ENCODE measurements at regions not wholly inside any gene's neighbourhood (a gene's known extent, or its start where the extent isn't known, plus 50 kb on each side); places are given as distances from the start of the nearest gene placed in this dataset.
A peak's percentile ranks its signal among the peaks of the same experiment; 100 is the strongest.

- Histone ChIP-seq H2AFZ (ENCODE audit: low read length) (0 out of 2 replicates have a peak overlapping the region, but pooled peaks have one; percentile 56), H4K20me1 (replicated peaks in 1 of 2; ENCODE audit: control insufficient read depth in 1 of 2, insufficient read depth in 2 of 2, low read length in 2 of 2) (no peaks in the 10 kb centered on the region), H2BK15ac (ENCODE audit: low read length) (no peak overlapping the region), H3K27ac (ENCODE audit: low read depth, low read length) (no peak overlapping the region), H3K4me3 (ENCODE audit: extremely low read depth in 1 of 4, insufficient read depth in 2 of 4, low read depth in 3 of 4, low read length in 4 of 4) (no peak overlapping the region), H2AK5ac (ENCODE audit: low read depth, low read length) (no peak overlapping the region), H4K8ac (ENCODE audit: extremely low read depth, insufficient read depth, low read length) (no peak overlapping the region), H4K91ac (replicated peaks; ENCODE audit: insufficient read length, low read length) (no peak overlapping the region), H2BK120ac (replicated peaks; ENCODE audit: low read depth, low read length) (no peak overlapping the region), H2BK12ac (ENCODE audit: low read depth, low read length) (0 out of 2 replicates have a peak overlapping the region, but pooled peaks have one; percentile 13), H3K18ac (ENCODE audit: extremely low read depth, low read length) (no peak overlapping the region), H3K9ac (replicated peaks in 1 of 4; ENCODE audit: extremely low read depth in 1 of 4, low read depth in 3 of 4, low read length in 3 of 4) (no peak overlapping the region), H3K23me2 (ENCODE audit: low read depth, low read length) (no peaks in the 10 kb centered on the region), H3K27me3 (replicated peaks in 1 of 4; ENCODE audit: control insufficient read depth in 3 of 4, extremely low read depth in 1 of 4, insufficient read depth in 3 of 4, low read length in 3 of 4) (no peaks in the 10 kb centered on the region), H3K79me2 (ENCODE audit: control insufficient read depth in 1 of 2, insufficient read depth in 2 of 2, low read length in 2 of 2) (no peaks in the 10 kb centered on the region), H3K14ac (ENCODE audit: insufficient read length) (no peak overlapping the region), H3K4me1 (replicated peaks in 1 of 4; ENCODE audit: control insufficient read depth in 3 of 4, insufficient read depth in 4 of 4, low read length in 3 of 4) (no peaks in the 10 kb centered on the region; a peak in 1 of 7 replicates), H3K4ac (replicated peaks; ENCODE audit: insufficient read length, low read depth, low read length) (no peak overlapping the region), H4K5ac (ENCODE audit: insufficient read length, low read depth, low read length) (no peak overlapping the region), H3K4me2 (ENCODE audit: insufficient read depth in 1 of 2, low read depth in 2 of 2, low read length in 2 of 2) (no peak overlapping the region), H3K9me3 (ENCODE audit: insufficient read depth in 2 of 2, low read depth in 1 of 2, low read length in 1 of 2) (no peaks in the 10 kb centered on the region), H3K79me1 (ENCODE audit: low read depth, low read length) (no peaks in the 10 kb centered on the region), H2BK20ac (ENCODE audit: low read length) (no peak overlapping the region), H3K36me3 (ENCODE audit: control insufficient read depth in 2 of 4, insufficient read depth in 4 of 4, low read length in 3 of 4) (no peaks in the 10 kb centered on the region), H3K23ac (ENCODE audit: insufficient read length) (no peak overlapping the region), H3K56ac (replicated peaks; ENCODE audit: insufficient read length, low read depth, low read length) (no peak overlapping the region), H2BK5ac (ENCODE audit: low read depth, low read length) (no peak overlapping the region)
- 91% methylated on average over 10 of the region's 10 CpGs; no CpG with 5 or more reads in 1 of the 2 experiments for WGBS, 2 experiments (ENCODE audit: extremely low coverage in 1 of 2, insufficient coverage in 1 of 2, insufficient read length in 1 of 2, insufficient replicate concordance in 2 of 2, low coverage in 1 of 2, low lambda C conversion rate in 2 of 2, missing lambda C conversion rate in 1 of 2)
- ChIA-PET CTCF (ENCODE audit: partially characterized antibody) (interaction anchor here (0.7 to 1.4 kb wide), 3 partner anchors 9 to 86 kb away, joined by 3 read pairs; no protein-coding TSS in a partner anchor), POLR2A (ENCODE audit: partially characterized antibody) (no interaction called here)
- no peak for TF ChIP-seq EGR1 (IDR thresholded peaks at IDR 0.05; ENCODE audit: borderline replicate concordance, low read depth, low read length)
- no peak for TF ChIP-seq CHD2 (IDR thresholded peaks at IDR 0.05; ENCODE audit: low read length)
- TF ChIP-seq ATF3 (IDR thresholded peaks at IDR 0.05; ENCODE audit: insufficient read depth, low read depth, low read length): no peak
- TF ChIP-seq BACH1 (IDR thresholded peaks at IDR 0.05; ENCODE audit: low read length): peak; percentile 53; the same call in 1 of the 2 replicates
- FAIRE-seq (no peak), DNase-seq (ENCODE audit: low read depth in 1 of 2, low spot score in 2 of 2) (peak in 1 of 2 experiments; percentile 40)
Observed at GRCh38 chr17:15023589-15024336, 241.4 kb downstream of the PMP22 start.

Data from H1 (cell line).